ENCODE measurements at regions not wholly inside any gene's neighbourhood (a gene's known extent, or its start where the extent isn't known, plus 50 kb on each side); places are given as distances from the start of the nearest gene placed in this dataset.
"Not testable (repeated sequence)": the region's sequence is repeated elsewhere in the genome, so short reads cannot be mapped to it uniquely, and the experiment has no call there.

GRCh38 chr2:61597300-61598289, 59.4 kb upstream of the XPO1 start:
- TF ChIP-seq CTCF (IDR thresholded peaks at IDR 0.05) (no peak), POLR2A (IDR thresholded peaks at IDR 0.05) (no peak), POLR2AphosphoS5 (IDR thresholded peaks at IDR 0.05) (no peak)
- Histone ChIP-seq H3K36me3 (no peaks in the 10 kb centered on the region), H3K9me3 (no peaks in the 10 kb centered on the region), H3K27me3 (no peaks in the 10 kb centered on the region), H3K27ac (no peak overlapping the region), H3K4me3 (no peak overlapping the region), H3K4me1 (no peaks in the 10 kb centered on the region)
- no peak for DNase-seq (ENCODE audit: low spot score in 2 of 2)
- intact Hi-C loops (cut with DNase I; ENCODE audit: low total_unique reads), result no loop called here

- H3K4me3 ChIP-seq; intact Hi-C loops (cut with DNase I; ENCODE audit: low total_unique reads); H3K27me3 ChIP-seq; H3K9me3 ChIP-seq; H3K36me3 ChIP-seq; DNase-seq (ENCODE audit: low spot score in 2 of 2); H3K27ac ChIP-seq; H3K4me1 ChIP-seq: not testable (repeated sequence)
These were observed 56.0 kb upstream of the XPO1 start for GRCh38 chr2:61594201-61594600.

- H3K4me3 ChIP-seq; intact Hi-C loops (cut with DNase I; ENCODE audit: low total_unique reads); H3K27ac ChIP-seq; H3K4me1 ChIP-seq; H3K27me3 ChIP-seq; H3K9me3 ChIP-seq; H3K36me3 ChIP-seq; DNase-seq (ENCODE audit: low spot score in 2 of 2): not testable (repeated sequence)
These were observed 55.5 kb upstream of the XPO1 start for GRCh38 chr2:61593648-61594047.

GRCh38 chr2:61590214-61590613, 52.1 kb upstream of the XPO1 start:
- Histone ChIP-seq H3K27me3 (no peaks in the 10 kb centered on the region), H3K36me3 (no peaks in the 10 kb centered on the region), H3K4me3 (no peak overlapping the region), H3K9me3 (no peaks in the 10 kb centered on the region), H3K4me1 (no peaks in the 10 kb centered on the region), H3K27ac (no peak overlapping the region)
- intact Hi-C loops (cut with DNase I; ENCODE audit: low total_unique reads), result no loop called here
- DNase-seq (ENCODE audit: low spot score in 2 of 2), result no peak
- TF ChIP-seq POLR2A (IDR thresholded peaks at IDR 0.05) (no peak), POLR2AphosphoS5 (IDR thresholded peaks at IDR 0.05) (no peak), CTCF (IDR thresholded peaks at IDR 0.05) (no peak)

- Histone ChIP-seq H3K36me3 (no peaks in the 10 kb centered on the region), H3K4me1 (no peaks in the 10 kb centered on the region), H3K4me3 (no peak overlapping the region), H3K27me3 (no peaks in the 10 kb centered on the region), H3K27ac (no peak overlapping the region), H3K9me3 (no peaks in the 10 kb centered on the region)
- intact Hi-C loops (cut with DNase I; ENCODE audit: low total_unique reads), result no loop called here
- TF ChIP-seq CTCF (IDR thresholded peaks at IDR 0.05) (no peak), POLR2A (IDR thresholded peaks at IDR 0.05) (no peak), POLR2AphosphoS5 (IDR thresholded peaks at IDR 0.05) (no peak)
- DNase-seq (ENCODE audit: low spot score in 2 of 2), result no peak
These were observed 50.4 kb upstream of the XPO1 start for GRCh38 chr2:61588566-61588965.

All from breast epithelium (tissue), 4 donors.